ENCODE measurements at regions not wholly inside any gene's neighbourhood (a gene's known extent, or its start where the extent isn't known, plus 50 kb on each side); places are given as distances from the start of the nearest gene placed in this dataset.
"Not testable (repeated sequence)": the region's sequence is repeated elsewhere in the genome, so short reads cannot be mapped to it uniquely, and the experiment has no call there.

- no peak for DNase-seq
Measured at GRCh38 chr1:5623399-5623798, 368.8 kb downstream of the NPHP4 start.

- DNase-seq: no peak
Measured at GRCh38 chr1:5622412-5622811, 369.8 kb downstream of the NPHP4 start.

GRCh38 chr1:5621692-5622091 is 370.5 kb downstream of the NPHP4 start:
- DNase-seq: no peak

- peak; percentile 26 for DNase-seq
Measured at GRCh38 chr1:5620997-5621396, 371.2 kb downstream of the NPHP4 start.

- no peak for DNase-seq
Measured at GRCh38 chr1:5620418-5620817, 371.8 kb downstream of the NPHP4 start.

- no peak for DNase-seq
Measured at GRCh38 chr1:5619469-5619868, 372.8 kb downstream of the NPHP4 start.

GRCh38 chr1:5617546-5617945 is 374.7 kb downstream of the NPHP4 start:
- DNase-seq: no peak

GRCh38 chr1:5617179-5617520 is 375.1 kb downstream of the NPHP4 start:
- DNase-seq: no peak

GRCh38 chr1:5616366-5617178 is 375.7 kb downstream of the NPHP4 start:
- no peak for DNase-seq

GRCh38 chr1:5615076-5615475 is 377.1 kb downstream of the NPHP4 start:
- no peak for DNase-seq

- no peak for DNase-seq
Measured at GRCh38 chr1:5613900-5614299, 378.3 kb downstream of the NPHP4 start.

GRCh38 chr1:5611851-5612250 is 380.4 kb downstream of the NPHP4 start:
- no peak for DNase-seq

GRCh38 chr1:5611431-5611830 is 380.8 kb downstream of the NPHP4 start:
- no peak for DNase-seq

- no peak for DNase-seq
Measured at GRCh38 chr1:5610432-5610831, 381.8 kb downstream of the NPHP4 start.

- no peak for DNase-seq
Measured at GRCh38 chr1:5603353-5604104, 388.7 kb downstream of the NPHP4 start.

- DNase-seq: not testable (repeated sequence)
Measured at GRCh38 chr1:5602718-5603117, 389.5 kb downstream of the NPHP4 start.

GRCh38 chr1:5601516-5601915 is 390.7 kb downstream of the NPHP4 start:
- DNase-seq: no peak

- DNase-seq: no peak
Measured at GRCh38 chr1:5599541-5599940, 392.7 kb downstream of the NPHP4 start.

- no peak for DNase-seq
Measured at GRCh38 chr1:5598824-5599395, 393.3 kb downstream of the NPHP4 start.

GRCh38 chr1:5597991-5598823 is 394.0 kb downstream of the NPHP4 start:
- peak; percentile 5 for DNase-seq

GRCh38 chr1:5597171-5597850 is 394.9 kb downstream of the NPHP4 start:
- no peak for DNase-seq

- DNase-seq: no peak
Measured at GRCh38 chr1:5596651-5597050, 395.6 kb downstream of the NPHP4 start.
